Myocyte (in vitro differentiated cells): ENCODE measurements at regions not wholly inside any gene's neighbourhood (a gene's known extent, or its start where the extent isn't known, plus 50 kb on each side); places are given as distances from the start of the nearest gene placed in this dataset.

Experiments
- microRNA counts: library from miRNA; unstranded; fragments of <30 nt; microRNA quantifications from one replicate; lab custom pipeline; 2016
- microRNA-seq: library from miRNA; unstranded; fragments of <30 nt; microRNA quantifications from one replicate; pipeline ENCODE4, GENCODE V29; 2016

MicroRNAs encoded in the stretch of these regions (microRNA counts, 767-probe panel; counts per million panel counts)
- microRNA hsa-miR-29a-3p (lab: Ali Mortazavi, UCI): 13,969 counts per million, percentile 77 among the panel's probes with 10 or more counts

Small RNA genes in the stretch of these regions (microRNA-seq; reads per million reads assigned to microRNA genes)
- gene MIR29A: 28,315 reads per million, percentile 98 among the genes with 10 or more reads in this experiment
